ENCODE measurements at regions not wholly inside any gene's neighbourhood (a gene's known extent, or its start where the extent isn't known, plus 50 kb on each side); places are given as distances from the start of the nearest gene placed in this dataset.

GRCh38 chr9:115382865-115383264 lies 264.9 kb upstream of the TNC start:
- TF ChIP-seq CTCF (IDR thresholded peaks at IDR 0.05; ENCODE audit: poor library complexity) (no peak), EZH2 (IDR thresholded peaks at IDR 0.05; ENCODE audit: borderline replicate concordance) (no peak)
